ENCODE measurements at regions not wholly inside any gene's neighbourhood (a gene's known extent, or its start where the extent isn't known, plus 50 kb on each side); places are given as distances from the start of the nearest gene placed in this dataset.
A peak's percentile ranks its signal among the peaks of the same experiment; 100 is the strongest.

DNA sequence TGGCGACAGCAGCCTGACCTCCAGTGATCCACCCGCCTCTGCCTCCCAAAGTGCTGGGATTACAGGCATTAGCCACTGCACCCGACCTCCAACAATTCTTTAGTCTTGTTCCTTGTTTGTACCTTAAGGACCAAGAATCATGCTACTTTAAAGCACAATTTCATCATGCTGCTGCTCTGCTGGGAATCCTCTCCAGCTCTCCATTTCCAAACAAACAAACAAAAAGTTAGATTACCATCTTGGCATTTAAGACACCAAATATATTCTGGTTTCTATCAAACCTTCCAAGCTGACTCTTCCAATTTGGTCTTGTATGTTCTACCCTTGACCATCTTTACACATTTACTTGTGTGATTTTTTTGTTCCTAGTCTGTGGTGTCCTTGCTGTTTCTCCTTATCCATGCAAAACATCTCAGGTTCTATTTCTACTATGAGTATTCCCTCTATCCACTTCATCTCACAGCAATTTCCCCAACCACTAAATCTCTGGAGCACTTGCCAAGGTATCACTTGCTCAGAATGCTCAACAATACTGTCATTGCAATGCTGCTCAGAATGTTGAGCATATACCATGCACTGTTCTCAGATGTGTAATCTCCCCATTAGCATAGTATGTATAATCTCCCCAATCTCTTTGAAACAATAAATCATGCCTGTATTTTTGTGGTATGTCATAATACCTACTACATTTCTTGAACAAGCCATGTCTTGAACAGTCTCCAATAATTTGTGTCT, 73.2 kb upstream of the GALNT5 start:
- Histone ChIP-seq H3K27ac (ENCODE audit: low read length) (no peak overlapping the region), H3K4me3 (ENCODE audit: low read length) (no peak overlapping the region), H3K27me3 (ENCODE audit: control insufficient read depth, insufficient read depth) (no peaks in the 10 kb centered on the region), H3K9me3 (ENCODE audit: control insufficient read depth, low read length) (no peaks in the 10 kb centered on the region), H3K4me1 (ENCODE audit: control insufficient read depth, insufficient read depth, low read length) (no peaks in the 10 kb centered on the region)
- WGBS = 87% methylated on average over 3 of the region's 3 CpGs
- intact Hi-C loops (cut with DNase I) = no loop called here
- no peak for ATAC-seq
- peak in 1 of 3 donors; percentile 17 for DNase-seq

DNA sequence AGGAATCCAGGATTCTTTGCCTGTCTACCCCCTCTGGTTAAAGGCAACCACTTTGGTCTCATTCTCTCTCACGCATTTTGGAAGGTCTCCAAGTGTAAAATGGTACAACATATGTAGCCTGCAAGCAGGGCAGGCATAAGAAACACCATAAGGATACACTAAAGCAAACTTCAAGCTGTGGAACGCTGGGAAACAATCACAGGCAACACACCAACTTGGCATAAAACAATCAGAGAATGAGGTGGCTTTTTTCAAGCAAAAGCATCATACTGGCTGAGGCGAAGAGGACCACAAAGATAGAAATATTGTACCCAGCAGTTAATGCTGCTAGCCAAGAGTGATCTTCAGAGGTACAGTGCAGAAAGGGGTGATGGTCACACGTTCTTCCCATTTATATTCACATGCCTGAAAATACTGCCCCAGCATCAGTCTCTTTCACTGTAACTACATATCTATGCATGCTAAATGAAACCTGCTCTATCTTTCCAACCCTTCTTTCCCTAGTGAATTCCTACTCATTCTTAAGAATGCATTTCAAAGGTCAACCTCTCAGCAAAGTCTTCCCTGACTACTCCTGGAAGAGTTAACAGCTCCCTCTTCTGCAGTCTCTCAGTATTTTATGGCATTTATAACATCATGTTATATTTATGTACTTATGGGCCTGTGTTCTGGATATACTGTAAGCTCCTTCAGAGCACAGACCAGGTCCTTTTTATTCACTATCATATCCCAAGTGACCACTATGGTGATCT, 71.9 kb upstream of the GALNT5 start:
- WGBS = 86% methylated on average over 4 of the region's 4 CpGs
- no peak for ATAC-seq
- Histone ChIP-seq H3K27ac (ENCODE audit: low read length) (no peak overlapping the region), H3K4me1 (ENCODE audit: control insufficient read depth, insufficient read depth, low read length) (no peaks in the 10 kb centered on the region), H3K9me3 (ENCODE audit: control insufficient read depth, low read length) (no peaks in the 10 kb centered on the region), H3K27me3 (ENCODE audit: control insufficient read depth, insufficient read depth) (no peaks in the 10 kb centered on the region), H3K4me3 (ENCODE audit: low read length) (no peak overlapping the region)
- no peak for DNase-seq
- intact Hi-C loops (cut with DNase I) = no loop called here

DNA sequence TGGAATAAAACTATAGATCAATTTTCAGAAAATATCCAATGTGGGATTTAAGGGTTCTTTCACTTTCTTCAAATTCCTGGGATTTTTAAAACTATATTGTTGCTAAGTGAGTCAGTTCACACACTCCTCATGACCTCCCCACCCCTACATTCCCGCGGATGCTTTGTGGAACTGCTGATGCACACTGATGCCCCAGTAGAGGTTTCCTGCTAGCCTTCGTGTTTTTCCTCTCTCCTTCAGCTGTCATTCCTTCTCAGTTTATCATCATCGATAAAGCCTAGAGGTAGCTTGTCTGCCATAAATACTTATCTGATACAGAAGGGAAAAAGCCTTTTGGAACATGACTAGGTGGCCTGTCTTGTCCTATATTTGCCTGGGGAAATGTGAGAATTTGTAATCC, 67.4 kb upstream of the GALNT5 start:
- intact Hi-C loops (cut with DNase I) = loop anchor here in 3 of 4 donors (10.0 kb wide), 3 partner anchors 1795 to 1825 kb away; no protein-coding TSS in a partner anchor

DNA sequence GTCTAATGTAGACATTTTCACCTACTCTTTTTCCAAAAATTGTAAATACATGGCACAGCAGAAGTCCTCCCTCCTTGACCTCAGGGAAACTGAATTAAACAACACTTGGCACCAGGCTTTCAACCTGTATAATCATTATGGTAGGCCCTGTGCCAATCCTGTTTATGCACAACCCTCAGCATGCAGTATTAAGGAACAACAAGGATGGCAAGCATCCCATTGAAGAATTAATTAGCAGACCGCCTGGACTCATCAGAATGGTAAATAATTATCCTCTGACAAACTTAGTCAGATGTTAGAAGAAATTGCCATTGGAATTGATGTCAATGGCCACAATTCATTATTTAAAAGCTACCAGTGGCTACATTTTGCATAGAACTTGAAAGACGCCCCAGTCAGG, 66.3 kb upstream of the GALNT5 start:
- no peaks in the 10 kb centered on the region for H3K27me3 ChIP-seq (ENCODE audit: control insufficient read depth, insufficient read depth)
- ATAC-seq (no peak), DNase-seq (no peak)
- no peaks in the 10 kb centered on the region for H3K4me1 ChIP-seq (ENCODE audit: control insufficient read depth, insufficient read depth, low read length)
- WGBS = 93% methylated on average over 2 of the region's 2 CpGs
- intact Hi-C loops (cut with DNase I) = loop anchor here in 3 of 4 donors (10.0 kb wide), 3 partner anchors 1796 to 1826 kb away; no protein-coding TSS in a partner anchor
- H3K9me3 ChIP-seq (ENCODE audit: control insufficient read depth, low read length) = no peaks in the 10 kb centered on the region
- no peak overlapping the region for H3K27ac ChIP-seq (ENCODE audit: low read length)
- H3K4me3 ChIP-seq (ENCODE audit: low read length) = no peak overlapping the region

More for the DNA sequence above, 67.4 kb upstream of the GALNT5 start:
- ATAC-seq (no peak), DNase-seq (no peak)
- H3K4me1 ChIP-seq (ENCODE audit: control insufficient read depth, insufficient read depth, low read length) = no peaks in the 10 kb centered on the region
- WGBS = 54% methylated on average over 4 of the region's 4 CpGs
- no peaks in the 10 kb centered on the region for H3K27me3 ChIP-seq (ENCODE audit: control insufficient read depth, insufficient read depth)
- no peak overlapping the region for H3K27ac ChIP-seq (ENCODE audit: low read length)
- no peaks in the 10 kb centered on the region for H3K9me3 ChIP-seq (ENCODE audit: control insufficient read depth, low read length)
- no peak overlapping the region for H3K4me3 ChIP-seq (ENCODE audit: low read length)

DNA sequence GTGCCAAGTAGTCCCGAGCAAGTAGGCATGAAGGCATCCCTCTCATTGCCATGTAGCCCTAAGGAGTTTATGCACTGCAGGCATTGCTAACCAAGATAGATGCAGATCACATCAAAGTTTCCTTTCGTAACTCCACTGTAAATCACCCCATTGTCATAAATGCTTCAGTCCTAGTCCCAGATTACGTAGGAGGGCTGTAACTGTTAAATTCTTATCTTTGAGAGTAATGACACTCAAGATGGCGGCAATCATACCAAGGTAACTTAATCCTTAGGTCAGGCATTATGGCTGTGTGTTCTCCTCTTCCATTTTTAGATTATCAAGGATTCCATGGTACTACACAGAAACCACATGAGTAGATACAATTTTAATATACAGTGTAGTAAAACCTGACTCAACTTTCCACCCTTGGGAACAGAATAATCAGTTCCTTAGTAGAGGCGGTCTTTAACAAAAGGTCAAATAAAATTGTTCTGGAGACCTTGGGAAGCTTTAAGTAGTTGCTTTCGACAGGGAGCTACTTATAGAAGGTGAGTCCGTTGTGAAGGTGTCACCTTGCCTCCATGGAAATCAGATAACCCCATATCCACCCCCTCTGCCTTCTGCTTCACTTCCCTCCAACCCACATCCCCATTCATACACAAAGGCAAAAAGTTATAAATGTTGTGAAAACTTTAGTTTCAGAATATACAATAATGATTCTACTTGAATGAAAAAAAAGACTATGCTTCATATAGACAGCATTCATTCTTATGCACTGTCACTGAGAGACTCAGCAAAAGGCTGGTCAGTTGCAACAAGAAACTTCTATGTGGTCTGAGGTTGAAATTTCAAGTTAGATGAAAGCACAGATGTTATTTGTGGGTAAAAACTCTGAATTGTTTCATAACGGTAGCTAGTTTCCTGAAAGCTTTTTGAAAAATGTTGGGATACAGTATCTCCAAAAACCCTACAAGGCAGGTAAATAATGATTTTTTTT, 64.8 kb upstream of the GALNT5 start:
- DNase-seq = no peak
- no peak overlapping the region for H3K4me3 ChIP-seq (ENCODE audit: low read length)
- intact Hi-C loops (cut with DNase I) = loop anchor here in 3 of 4 donors (10.0 kb wide), 3 partner anchors 1798 to 1828 kb away; no protein-coding TSS in a partner anchor
- WGBS = 80% methylated on average over 8 of the region's 8 CpGs
- ATAC-seq = no peak
- no peaks in the 10 kb centered on the region for H3K4me1 ChIP-seq (ENCODE audit: control insufficient read depth, insufficient read depth, low read length)
- H3K27ac ChIP-seq (ENCODE audit: low read length) = no peak overlapping the region
- no peaks in the 10 kb centered on the region for H3K9me3 ChIP-seq (ENCODE audit: control insufficient read depth, low read length)
- no peaks in the 10 kb centered on the region for H3K27me3 ChIP-seq (ENCODE audit: control insufficient read depth, insufficient read depth)

DNA sequence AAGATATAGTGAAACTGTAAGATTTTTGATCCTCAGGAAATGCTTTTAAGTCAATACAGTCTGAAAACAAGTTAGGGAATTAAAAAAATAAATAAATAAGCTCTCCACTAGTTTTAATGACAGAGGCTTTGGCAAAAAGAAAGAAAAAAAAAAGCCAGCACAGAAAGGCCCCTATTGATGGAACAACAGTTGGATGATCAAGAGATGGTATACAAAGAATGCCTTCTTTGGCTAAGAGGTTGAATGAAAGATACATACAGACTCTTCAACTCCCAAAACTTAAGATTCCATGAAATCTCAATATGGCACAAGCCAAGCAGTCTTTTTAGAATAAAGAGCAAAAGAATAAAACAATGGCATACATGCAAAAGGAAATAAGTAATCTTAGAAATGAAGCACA, 64.0 kb upstream of the GALNT5 start:
- Histone ChIP-seq H3K27me3 (ENCODE audit: control insufficient read depth, insufficient read depth) (no peaks in the 10 kb centered on the region), H3K9me3 (ENCODE audit: control insufficient read depth, low read length) (no peaks in the 10 kb centered on the region), H3K4me1 (ENCODE audit: control insufficient read depth, insufficient read depth, low read length) (no peaks in the 10 kb centered on the region), H3K27ac (ENCODE audit: low read length) (no peak overlapping the region), H3K4me3 (ENCODE audit: low read length) (no peak overlapping the region)
- DNase-seq = no peak
- no peak for ATAC-seq
- intact Hi-C loops (cut with DNase I) = loop anchor here in 3 of 4 donors (10.0 kb wide), 3 partner anchors 1799 to 1829 kb away; no protein-coding TSS in a partner anchor

DNA sequence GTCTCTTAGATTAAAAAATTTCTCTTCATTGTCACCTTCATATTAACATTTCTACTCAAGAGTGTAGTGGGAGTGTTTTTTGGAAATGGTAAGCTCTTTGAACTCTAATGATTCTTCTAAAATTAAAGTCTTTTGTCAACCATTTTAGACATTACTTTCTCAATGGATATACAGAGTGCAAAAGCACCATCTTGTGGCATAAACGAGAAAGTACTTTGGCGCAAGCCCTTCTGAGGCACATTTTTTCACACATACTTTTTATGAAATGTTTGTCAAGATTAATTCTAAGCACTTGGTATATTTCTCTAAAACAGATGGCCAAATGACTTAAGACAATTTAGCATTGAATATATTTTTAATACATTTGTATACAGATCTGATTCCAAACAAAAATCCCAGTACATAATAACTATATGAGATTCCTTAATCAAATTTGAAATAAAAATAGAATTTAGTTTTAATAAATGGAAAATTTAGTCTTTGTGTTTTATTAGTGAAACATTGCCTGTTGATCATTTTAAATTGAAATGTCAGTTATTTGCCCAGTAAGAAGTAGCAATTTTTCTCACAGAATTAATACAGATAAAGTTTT, 63.3 kb upstream of the GALNT5 start:
- ATAC-seq (no peak), DNase-seq (no peak)
- Histone ChIP-seq H3K27ac (ENCODE audit: low read length) (no peak overlapping the region), H3K9me3 (ENCODE audit: control insufficient read depth, low read length) (no peaks in the 10 kb centered on the region), H3K27me3 (ENCODE audit: control insufficient read depth, insufficient read depth) (no peaks in the 10 kb centered on the region), H3K4me3 (ENCODE audit: low read length) (no peak overlapping the region), H3K4me1 (ENCODE audit: control insufficient read depth, insufficient read depth, low read length) (no peaks in the 10 kb centered on the region)
- WGBS = 5% methylated on average over 2 of the region's 2 CpGs
- intact Hi-C loops (cut with DNase I) = loop anchor here in 3 of 4 donors (10.0 kb wide), 3 partner anchors 1799 to 1829 kb away; no protein-coding TSS in a partner anchor

DNA sequence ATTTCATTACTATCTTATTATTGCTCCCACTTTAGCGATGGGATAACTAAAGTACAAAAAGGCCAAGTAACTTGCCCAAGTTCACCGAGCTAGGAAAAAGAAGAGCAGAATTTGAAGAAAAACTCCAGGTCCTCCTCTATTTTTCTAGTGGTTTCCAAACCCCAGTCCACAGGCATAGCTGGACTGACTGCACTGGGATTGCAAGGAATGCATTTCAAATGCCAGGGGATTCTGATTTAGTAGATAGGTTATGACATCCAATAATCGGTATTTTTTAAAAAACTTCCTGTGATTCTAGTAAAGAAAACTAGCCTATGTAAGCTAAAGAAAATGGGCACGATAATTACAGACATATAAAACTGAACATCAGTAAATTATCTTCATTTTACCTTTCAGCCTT, 62.7 kb upstream of the GALNT5 start:
- DNase-seq (no peak), ATAC-seq (no peak)
- H3K27me3 ChIP-seq (ENCODE audit: control insufficient read depth, insufficient read depth) = no peaks in the 10 kb centered on the region
- no peaks in the 10 kb centered on the region for H3K9me3 ChIP-seq (ENCODE audit: control insufficient read depth, low read length)
- intact Hi-C loops (cut with DNase I) = loop anchor here in 3 of 4 donors (10.0 kb wide), 3 partner anchors 1800 to 1830 kb away; no protein-coding TSS in a partner anchor
- no peak overlapping the region for H3K4me3 ChIP-seq (ENCODE audit: low read length)
- H3K27ac ChIP-seq (ENCODE audit: low read length) = no peak overlapping the region
- H3K4me1 ChIP-seq (ENCODE audit: control insufficient read depth, insufficient read depth, low read length) = no peaks in the 10 kb centered on the region
- WGBS = 73% methylated on average over 4 of the region's 4 CpGs

DNA sequence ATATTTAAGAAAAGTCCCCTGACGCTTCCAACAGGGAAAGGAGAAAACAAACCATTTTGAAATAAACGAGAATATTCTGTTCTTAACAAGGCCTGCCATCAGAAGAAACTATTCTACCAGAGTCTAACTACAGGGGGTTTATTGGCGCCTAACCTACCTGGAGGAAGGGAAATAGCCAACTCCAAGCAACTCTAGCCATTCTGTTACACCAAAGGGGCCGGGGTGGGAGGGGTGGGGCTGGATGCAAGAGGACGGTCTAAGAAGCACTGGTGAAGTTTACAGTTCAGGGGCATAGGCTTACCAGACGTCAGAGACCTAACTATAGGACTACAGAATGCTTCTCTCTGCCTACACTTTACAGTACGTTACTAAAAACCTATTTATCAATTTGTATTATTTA, 60.5 kb upstream of the GALNT5 start:
- no peak for ATAC-seq
- no peak for DNase-seq
- intact Hi-C loops (cut with DNase I) = loop anchor here in 3 of 4 donors (10.0 kb wide), 3 partner anchors 1802 to 1832 kb away; no protein-coding TSS in a partner anchor
- WGBS = 69% methylated on average over 7 of the region's 7 CpGs
- Histone ChIP-seq H3K9me3 (ENCODE audit: control insufficient read depth, low read length) (no peaks in the 10 kb centered on the region), H3K4me3 (ENCODE audit: low read length) (no peak overlapping the region), H3K4me1 (ENCODE audit: control insufficient read depth, insufficient read depth, low read length) (no peaks in the 10 kb centered on the region), H3K27me3 (ENCODE audit: control insufficient read depth, insufficient read depth) (no peaks in the 10 kb centered on the region), H3K27ac (ENCODE audit: low read length) (no peak overlapping the region)

DNA sequence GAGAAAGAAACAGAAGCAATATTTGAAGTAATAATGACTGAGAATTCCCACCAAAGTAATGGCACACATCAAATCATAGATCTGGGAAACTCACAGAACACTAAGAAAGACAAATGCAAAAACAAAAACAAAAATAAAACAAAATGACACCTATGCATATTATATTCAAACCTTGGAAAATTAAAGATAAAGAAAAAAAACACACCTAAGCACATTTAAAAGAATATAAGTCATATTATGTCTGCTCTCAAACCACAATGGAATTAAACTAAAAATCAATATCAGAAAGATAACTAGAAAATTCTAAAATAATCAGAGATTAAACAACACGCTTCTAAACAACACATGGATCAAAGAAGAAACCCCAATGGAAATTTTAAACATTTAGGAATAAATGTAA, 59.7 kb upstream of the GALNT5 start:
- intact Hi-C loops (cut with DNase I) = loop anchor here in 3 of 4 donors (10.0 kb wide), 3 partner anchors 1803 to 1833 kb away; no protein-coding TSS in a partner anchor
- Histone ChIP-seq H3K4me1 (ENCODE audit: control insufficient read depth, insufficient read depth, low read length) (no peaks in the 10 kb centered on the region), H3K27ac (ENCODE audit: low read length) (no peak overlapping the region), H3K9me3 (ENCODE audit: control insufficient read depth, low read length) (no peaks in the 10 kb centered on the region), H3K27me3 (ENCODE audit: control insufficient read depth, insufficient read depth) (no peaks in the 10 kb centered on the region), H3K4me3 (ENCODE audit: low read length) (no peak overlapping the region)
- ATAC-seq (no peak), DNase-seq (no peak)
- WGBS = 78% methylated on average over 1 of the region's 1 CpG

Data from right cardiac atrium (tissue), 5 donors.